HepG2 (cell line): ENCODE measurements at regions not wholly inside any gene's neighbourhood (a gene's known extent, or its start where the extent isn't known, plus 50 kb on each side); places are given as distances from the start of the nearest gene placed in this dataset.
A peak's percentile ranks its signal among the peaks of the same experiment; 100 is the strongest.

Source experiments
- ATAC-seq: fragments of 200-7000 bp; cut with Tn5 transposase; 3 replicates; pipeline ENCODE4 v1.9.1; 2020; ENCODE audit warnings: mild to moderate bottlenecking, moderate library complexity
- BruUV-seq: library from RNA; stranded (reverse); fragments of 400-500 nt; replicated peaks from 2 replicates; lab custom pipeline; 2021; lab: Mats Ljungman, UMichigan
- CTCF ChIA-PET: fragments of 300-600 bp; formaldehyde crosslinking; extraction: SDS; loops from one replicate; lab custom pipeline; 2021; ENCODE audit warnings: low total read pairs, inconsistent platforms, low intra/inter-chr PET ratio; lab: Yijun Ruan, JAX
- POLR2A ChIA-PET: fragments of 350-600 bp; sonication (Branson Sonifier 250); formaldehyde crosslinking; loops from one replicate; lab custom pipeline; 2020; ENCODE audit warnings: antibody characterized with exemption, inconsistent platforms; lab: Yijun Ruan, JAX
- DNase-seq: peaks from one replicate; pipeline ENCODE4 v3.0.0-alpha.2; 2015; ENCODE audit warnings: low spot score
- FAIRE-seq: peaks from 3 replicates; lab custom pipeline; 2011; peaks lifted over from hg19 to GRCh38; lab: Jason Lieb, UNC
- H2AFZ ChIP-seq: one replicate; pipeline ENCODE4 v1.6.1; 2011; ENCODE audit warnings: low read length, inconsistent platforms
- H3K27ac ChIP-seq: fragments of 300-600 bp; 3 replicates; pipeline ENCODE4 v1.8.0; 2011; ENCODE audit warnings: mixed run types, mild to moderate bottlenecking, mixed read lengths, low read length, inconsistent platforms; ENCODE audit not compliant: insufficient read depth; ENCODE audit errors: extremely low read length
- H3K27me3 ChIP-seq, 2 experiments: fragments of 200-600 bp in 1 of 2; 2 replicates in 1 of 2; 3 replicates in 1 of 2; pipeline versions ENCODE4 v1.6.0 to v1.8.0; 2011; ENCODE audit warnings: low read length in 2 of 2, mild to moderate bottlenecking in 2 of 2, moderate library complexity in 2 of 2, inconsistent platforms in 1 of 2; ENCODE audit not compliant: insufficient read depth in 2 of 2, control insufficient read depth in 1 of 2
- H3K36me3 ChIP-seq, 2 experiments: fragments of 200-600 bp in 1 of 2; replicated peaks in 1 of 2; 2 replicates in 1 of 2; 3 replicates in 1 of 2; pipeline versions ENCODE4 v1.5.1 to v1.8.0; 2011; ENCODE audit warnings: low read length in 2 of 2, inconsistent platforms in 1 of 2; ENCODE audit not compliant: insufficient read depth in 2 of 2, control insufficient read depth in 1 of 2
- H3K4me1 ChIP-seq: 2 replicates; pipeline ENCODE4 v1.5.1; 2012; ENCODE audit warnings: low read length, inconsistent platforms; ENCODE audit not compliant: insufficient read depth
- H3K4me2 ChIP-seq: 2 replicates; pipeline ENCODE4 v1.6.0; 2011; ENCODE audit warnings: low read depth, low read length, inconsistent platforms
- H3K4me3 ChIP-seq, 3 experiments: fragments of 200-600 bp in 1 of 3; sonication (generic), shearing (Covaris generic) in 1 of 3; replicated peaks in 1 of 3; 2 replicates each; pipeline ENCODE4 v1.5.1; 2011 to 2016; ENCODE audit warnings: low read length in 3 of 3, inconsistent platforms in 2 of 3, low read depth in 2 of 3, mild to moderate bottlenecking in 2 of 3, control low read depth in 1 of 3, mixed read lengths in 1 of 3; ENCODE audit not compliant: insufficient read depth in 1 of 3
- H3K79me2 ChIP-seq: one replicate; pipeline ENCODE4 v1.6.1; 2011; ENCODE audit warnings: low read length, inconsistent platforms; ENCODE audit not compliant: insufficient read depth
- H3K9ac ChIP-seq: 2 replicates; pipeline ENCODE4 v1.6.0; 2011; ENCODE audit warnings: mild to moderate bottlenecking, low read depth, low read length, inconsistent platforms; ENCODE audit not compliant: insufficient read depth
- H3K9me3 ChIP-seq: 2 replicates; pipeline ENCODE4 v1.5.1; 2012; ENCODE audit warnings: mild to moderate bottlenecking, low read length
- H4K20me1 ChIP-seq: 2 replicates; pipeline ENCODE4 v1.6.0; 2011; ENCODE audit warnings: inconsistent platforms, mild to moderate bottlenecking, low read length, moderate library complexity; ENCODE audit not compliant: insufficient read depth
- HOMEZ ChIP-seq: IDR thresholded peaks from 2 replicates; pipeline ENCODE4 v1.6.1; 2016; ENCODE audit warnings: low read depth
- MAFF ChIP-seq: IDR thresholded peaks from 2 replicates; pipeline ENCODE4 v1.6.1; 2011; ENCODE audit warnings: low read depth, low read length, improper control_type of control experiment
- MAFK ChIP-seq, 2 experiments: IDR thresholded peaks in 1 of 2; conservative IDR thresholded peaks in 1 of 2; 2 replicates each; pipeline ENCODE4 v1.6.1; 2011; ENCODE audit warnings: improper control_type of control experiment in 2 of 2, low read length in 2 of 2
- ZFP36 ChIP-seq: fragments of 150-350 bp; IDR thresholded peaks from 2 replicates; pipeline ENCODE4 v1.6.1; 2018; ENCODE audit warnings: borderline replicate concordance, low read length, low read depth; ENCODE audit not compliant: partially characterized antibody
- ZNF746 ChIP-seq: sonication (generic); formaldehyde crosslinking; IDR thresholded peaks from 2 replicates; pipeline ENCODE4 v1.8.0; 2022; ENCODE audit warnings: mild to moderate bottlenecking, missing genetic modification reagents
- WGBS: methylation state at CpG from one replicate; pipeline ENCODE4 v1.1.6; 2017; ENCODE audit warnings: low lambda C conversion rate; 5-methylcytosine and 5-hydroxymethylcytosine counted together
- in situ Hi-C: cut with HindIII; loops from 2 replicates; pipeline ENCODE4 v1.10.0; 2017; ENCODE audit warnings: low pct_unique_long_range_greater_than_20kb; ENCODE audit not compliant: extremely low pct_ligation_motif_present
- intact Hi-C: fragments of 100-400 bp; cut with micrococcal nuclease; formaldehyde crosslinking; loops from one replicate; pipeline ENCODE4 v1.10.0; 2022; ENCODE audit not compliant: unreplicated experiment

GRCh38 chr2:41500895-41501294 is 546.9 kb upstream of the PKDCC start:
- Histone ChIP-seq H3K4me3 (no peak overlapping the region), H4K20me1 (no peaks in the 10 kb centered on the region), H3K9ac (no peak overlapping the region), H3K36me3 (no peaks in the 10 kb centered on the region), H3K27ac (no peak overlapping the region), H3K79me2 (no peaks in the 10 kb centered on the region), H3K27me3 (no peaks in the 10 kb centered on the region), H3K9me3 (peaks cover 65% of the 10 kb centered on the region), H2AFZ (no peak overlapping the region), H3K4me2 (no peak overlapping the region)
- DNase-seq (no peak), ATAC-seq (no peak), FAIRE-seq (no peak)
- 3% methylated on average over 2 of the region's 2 CpGs for WGBS
- BruUV-seq: no TSS peak
- CTCF ChIA-PET: no interaction called here
- POLR2A ChIA-PET: no interaction called here
- TF ChIP-seq HOMEZ: no peak
- TF ChIP-seq ZFP36: peak; percentile 18
- TF ChIP-seq, all 625 proteins: peak for 1
- H3K4me1 ChIP-seq: no peaks in the 10 kb centered on the region
- intact Hi-C loops: no loop called here
- in situ Hi-C loops: no loop called here

- 2% methylated on average over 1 of the region's 1 CpG for WGBS
- CTCF ChIA-PET: no interaction called here
Measured at GRCh38 chr2:41502752-41503151, 545.1 kb upstream of the PKDCC start.

More at GRCh38 chr2:41502752-41503151, 545.1 kb upstream of the PKDCC start:
- no peak for DNase-seq
- TF ChIP-seq MAFK (conservative IDR thresholded peaks at IDR 0.05 in 1 of 2, IDR thresholded peaks at IDR 0.05 in 1 of 2; ENCODE audit: low read length in 2 of 2) (peak in 1 of 2 experiments; percentile 69; a peak in 2 of 4 replicates), ZNF746 (CRISPR knock-in tag) (no peak), MAFF (peak; percentile 51)
- Histone ChIP-seq H2AFZ (no peak overlapping the region), H4K20me1 (no peaks in the 10 kb centered on the region), H3K4me2 (no peak overlapping the region), H3K4me1 (no peaks in the 10 kb centered on the region), H3K9me3 (peaks cover 46% of the 10 kb centered on the region), H3K27me3 (no peaks in the 10 kb centered on the region), H3K27ac (no peak overlapping the region), H3K36me3 (no peaks in the 10 kb centered on the region), H3K79me2 (no peaks in the 10 kb centered on the region), H3K9ac (no peak overlapping the region), H3K4me3 (no peak overlapping the region)
- no peak for FAIRE-seq
- in situ Hi-C loops (no loop called here), intact Hi-C loops (no loop called here)
- no TSS peak for BruUV-seq
- POLR2A ChIA-PET: no interaction called here
- ATAC-seq: no peak
